ENCODE measurements at regions not wholly inside any gene's neighbourhood (a gene's known extent, or its start where the extent isn't known, plus 50 kb on each side); places are given as distances from the start of the nearest gene placed in this dataset.

DNA sequence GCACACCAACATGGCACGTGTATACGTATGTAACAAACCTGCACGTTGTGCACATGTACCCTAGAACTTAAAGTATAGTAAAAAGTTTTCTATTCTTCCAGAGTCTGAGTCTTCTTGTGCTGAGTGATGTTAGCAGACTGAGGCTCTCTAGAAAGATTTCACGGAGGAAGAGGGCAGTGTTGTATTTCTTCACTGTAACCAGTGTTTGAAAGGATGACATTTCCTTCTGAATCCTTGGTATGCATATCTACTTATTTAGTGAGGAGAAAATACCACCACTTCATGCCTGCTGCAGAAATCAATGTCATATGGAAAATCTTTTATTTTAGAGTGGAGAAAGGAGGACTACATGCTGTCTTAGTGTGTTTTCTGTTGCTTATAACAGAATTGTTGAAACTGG lies 357.1 kb downstream of the CCDC85A start:
- H3K9me3 ChIP-seq (ENCODE audit: low read length), result no peaks in the 10 kb centered on the region

DNA sequence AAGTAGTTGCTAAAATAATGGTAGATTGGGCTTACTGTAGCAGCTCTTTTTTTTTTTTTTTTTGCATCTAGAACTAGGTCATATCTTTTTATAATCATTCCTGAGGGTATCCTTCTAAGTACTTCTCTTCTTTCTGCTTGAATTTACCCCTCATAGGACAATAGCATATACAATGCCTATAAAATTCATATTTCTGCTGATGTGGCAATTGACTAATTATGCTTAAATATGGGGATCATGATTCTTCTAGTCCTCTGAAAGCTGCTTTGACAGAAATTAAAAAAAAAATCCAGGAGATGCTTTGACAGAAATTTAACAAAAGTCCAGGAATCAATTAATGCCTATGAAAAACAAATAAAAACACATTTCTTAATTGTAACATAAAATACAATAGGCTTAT lies 358.4 kb downstream of the CCDC85A start:
- Histone ChIP-seq H4K20me1 (ENCODE audit: low read length) (no peaks in the 10 kb centered on the region), H3F3A (ENCODE audit: low read length, unreplicated experiment) (no peaks in the 10 kb centered on the region), H3K4me1 (ENCODE audit: insufficient read depth, low read length) (no peaks in the 10 kb centered on the region), H3K4me2 (ENCODE audit: low read length) (no peak overlapping the region), H3K9me3 (ENCODE audit: low read length) (no peaks in the 10 kb centered on the region), H3K36me3 (ENCODE audit: low read depth, low read length) (no peaks in the 10 kb centered on the region), H3K9ac (ENCODE audit: low read length) (no peak overlapping the region), H3K4me3 (ENCODE audit: low read length) (no peak overlapping the region), H3K79me2 (ENCODE audit: low read length) (no peaks in the 10 kb centered on the region), H3K9me2 (replicated peaks; ENCODE audit: low read length) (no peaks in the 10 kb centered on the region), H3K27me3 (ENCODE audit: low read length) (peaks cover 4% of the 10 kb centered on the region; the same call in 1 of the 2 replicates), H2AFZ (ENCODE audit: low read length) (no peak overlapping the region), H3K27ac (ENCODE audit: low read length) (no peak overlapping the region)
- no TSS peak for BruUV-seq (replicated peaks)
- ATAC-seq (no peak), DNase-seq (no peak)
- TF ChIP-seq EZH2 (IDR thresholded peaks at IDR 0.05; ENCODE audit: low read length, unreplicated experiment), result no peak
- TF ChIP-seq EZH2phosphoT487 (IDR thresholded peaks at IDR 0.05; ENCODE audit: borderline replicate concordance, low read length), result no peak
- TF ChIP-seq, protein P1, sequence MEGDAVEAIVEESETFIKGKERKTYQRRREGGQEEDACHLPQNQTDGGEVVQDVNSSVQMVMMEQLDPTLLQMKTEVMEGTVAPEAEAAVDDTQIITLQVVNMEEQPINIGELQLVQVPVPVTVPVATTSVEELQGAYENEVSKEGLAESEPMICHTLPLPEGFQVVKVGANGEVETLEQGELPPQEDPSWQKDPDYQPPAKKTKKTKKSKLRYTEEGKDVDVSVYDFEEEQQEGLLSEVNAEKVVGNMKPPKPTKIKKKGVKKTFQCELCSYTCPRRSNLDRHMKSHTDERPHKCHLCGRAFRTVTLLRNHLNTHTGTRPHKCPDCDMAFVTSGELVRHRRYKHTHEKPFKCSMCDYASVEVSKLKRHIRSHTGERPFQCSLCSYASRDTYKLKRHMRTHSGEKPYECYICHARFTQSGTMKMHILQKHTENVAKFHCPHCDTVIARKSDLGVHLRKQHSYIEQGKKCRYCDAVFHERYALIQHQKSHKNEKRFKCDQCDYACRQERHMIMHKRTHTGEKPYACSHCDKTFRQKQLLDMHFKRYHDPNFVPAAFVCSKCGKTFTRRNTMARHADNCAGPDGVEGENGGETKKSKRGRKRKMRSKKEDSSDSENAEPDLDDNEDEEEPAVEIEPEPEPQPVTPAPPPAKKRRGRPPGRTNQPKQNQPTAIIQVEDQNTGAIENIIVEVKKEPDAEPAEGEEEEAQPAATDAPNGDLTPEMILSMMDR (conservative IDR thresholded peaks at IDR 0.05; ENCODE audit: low read depth, low read length), result no peak
- ChIA-PET POLR2A (ENCODE audit: unreplicated experiment) (no interaction called here), CTCF (interaction anchor here (0.6 kb wide), 1 partner anchor 648 kb away, joined by 4 read pairs; no protein-coding TSS in a partner anchor)
- intact Hi-C loops (cut with micrococcal nuclease), result no loop called here

More for the DNA sequence above, 357.1 kb downstream of the CCDC85A start:
- no peak overlapping the region for H3K4me2 ChIP-seq (ENCODE audit: low read length)
- POLR2A ChIA-PET (ENCODE audit: unreplicated experiment), result interaction anchor here (0.6 kb wide), 1 partner anchor 1505 kb away, joined by 4 read pairs; no protein-coding TSS in a partner anchor
- H2AFZ ChIP-seq (ENCODE audit: low read length), result no peak overlapping the region
- no peaks in the 10 kb centered on the region for H3K79me2 ChIP-seq (ENCODE audit: low read length)
- H3K27me3 ChIP-seq (ENCODE audit: low read length), result peaks cover 4% of the 10 kb centered on the region; the same call in 1 of the 2 replicates
- H3K36me3 ChIP-seq (ENCODE audit: low read depth, low read length), result no peaks in the 10 kb centered on the region
- no peaks in the 10 kb centered on the region for H3K4me1 ChIP-seq (ENCODE audit: insufficient read depth, low read length)
- CTCF ChIA-PET, result no interaction called here
- H4K20me1 ChIP-seq (ENCODE audit: low read length), result no peaks in the 10 kb centered on the region
- no peak for DNase-seq
- H3K9me2 ChIP-seq (replicated peaks; ENCODE audit: low read length), result no peaks in the 10 kb centered on the region
- intact Hi-C loops (cut with micrococcal nuclease), result no loop called here
- no peak overlapping the region for H3K9ac ChIP-seq (ENCODE audit: low read length)
- TF ChIP-seq, protein P1 (conservative IDR thresholded peaks at IDR 0.05; ENCODE audit: low read depth, low read length), result no peak
- TF ChIP-seq EZH2phosphoT487 (IDR thresholded peaks at IDR 0.05; ENCODE audit: borderline replicate concordance, low read length) (no peak), EZH2 (IDR thresholded peaks at IDR 0.05; ENCODE audit: low read length, unreplicated experiment) (no peak)
- H3K4me3 ChIP-seq (ENCODE audit: low read length), result no peak overlapping the region
- ATAC-seq, result no peak
- H3F3A ChIP-seq (ENCODE audit: low read length, unreplicated experiment), result no peaks in the 10 kb centered on the region
- H3K27ac ChIP-seq (ENCODE audit: low read length), result no peak overlapping the region
- BruUV-seq (replicated peaks), result no TSS peak

DNA sequence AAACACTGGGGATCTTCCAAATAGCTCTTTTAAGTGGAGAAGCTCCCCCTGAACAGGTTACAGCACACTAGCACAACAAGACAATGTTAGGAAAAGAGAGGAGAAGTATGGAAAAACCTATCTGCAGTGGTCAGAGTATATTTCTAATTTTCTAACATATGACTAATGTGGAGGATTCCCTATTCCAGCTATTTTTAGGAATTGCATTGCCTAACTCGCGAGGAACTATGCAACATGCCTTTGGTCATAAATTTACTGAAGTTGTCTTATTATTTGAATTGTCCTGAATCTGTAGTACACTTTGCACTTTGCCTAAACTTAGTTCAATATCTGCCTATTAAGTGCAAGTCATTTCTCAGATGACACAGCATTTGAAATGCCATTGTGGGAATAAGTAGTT lies 381.4 kb downstream of the CCDC85A start:
- DNase-seq (no peak), ATAC-seq (no peak)
- no peaks in the 10 kb centered on the region for H3K9me2 ChIP-seq (replicated peaks; ENCODE audit: low read length)
- no peaks in the 10 kb centered on the region for H3K79me2 ChIP-seq (ENCODE audit: low read length)
- BruUV-seq (replicated peaks), result no TSS peak
- H3K4me3 ChIP-seq (ENCODE audit: low read length), result no peak overlapping the region
- intact Hi-C loops (cut with micrococcal nuclease), result no loop called here
- TF ChIP-seq EZH2 (IDR thresholded peaks at IDR 0.05; ENCODE audit: low read length, unreplicated experiment), result no peak
- no peak for TF ChIP-seq EZH2phosphoT487 (IDR thresholded peaks at IDR 0.05; ENCODE audit: borderline replicate concordance, low read length)
- TF ChIP-seq, protein P1 (conservative IDR thresholded peaks at IDR 0.05; ENCODE audit: low read depth, low read length), result no peak
- no peak overlapping the region for H3K4me2 ChIP-seq (ENCODE audit: low read length)
- H2AFZ ChIP-seq (ENCODE audit: low read length), result no peak overlapping the region
- H3K4me1 ChIP-seq (ENCODE audit: insufficient read depth, low read length), result no peaks in the 10 kb centered on the region
- H3F3A ChIP-seq (ENCODE audit: low read length, unreplicated experiment), result no peaks in the 10 kb centered on the region
- H3K27me3 ChIP-seq (ENCODE audit: low read length), result no peaks in the 10 kb centered on the region
- H3K9ac ChIP-seq (ENCODE audit: low read length), result no peak overlapping the region
- ChIA-PET POLR2A (ENCODE audit: unreplicated experiment) (no interaction called here), CTCF (no interaction called here)
- no peak overlapping the region for H3K27ac ChIP-seq (ENCODE audit: low read length)
- H3K9me3 ChIP-seq (ENCODE audit: low read length), result no peaks in the 10 kb centered on the region
- no peaks in the 10 kb centered on the region for H4K20me1 ChIP-seq (ENCODE audit: low read length)
- no peaks in the 10 kb centered on the region for H3K36me3 ChIP-seq (ENCODE audit: low read depth, low read length)
